HG03432 (cell line): ENCODE measurements at regions not wholly inside any gene's neighbourhood (a gene's known extent, or its start where the extent isn't known, plus 50 kb on each side); places are given as distances from the start of the nearest gene placed in this dataset.
"Not testable (repeated sequence)": the region's sequence is repeated elsewhere in the genome, so short reads cannot be mapped to it uniquely, and the experiment has no call there.

Experiments used
- ATAC-seq: cut with Tn5 transposase; IDR thresholded peaks from one replicate; pipeline ENCODE4 v1.9.1; 2021; ENCODE audit warnings: mild to moderate bottlenecking, moderate library complexity; ENCODE audit not compliant: unreplicated experiment

GRCh38 chr9:29432191-29432590 lies 1858.9 kb upstream of the C9orf72 start:
- no peak for ATAC-seq

- not testable (repeated sequence) for ATAC-seq
These were observed 1859.4 kb upstream of the C9orf72 start for GRCh38 chr9:29432656-29433055.

- ATAC-seq = no peak
These were observed 1862.1 kb upstream of the C9orf72 start for GRCh38 chr9:29435368-29435767.

GRCh38 chr9:29437526-29437925 lies 1864.2 kb upstream of the C9orf72 start:
- no peak for ATAC-seq

GRCh38 chr9:29439961-29440360 lies 1866.7 kb upstream of the C9orf72 start:
- ATAC-seq = no peak

- ATAC-seq = no peak
These were observed 1867.2 kb upstream of the C9orf72 start for GRCh38 chr9:29440449-29440848.

GRCh38 chr9:29445751-29446150 lies 1872.5 kb upstream of the C9orf72 start:
- no peak for ATAC-seq

GRCh38 chr9:29449306-29449705 lies 1876.0 kb upstream of the C9orf72 start:
- ATAC-seq = no peak

- ATAC-seq = not testable (repeated sequence)
These were observed 1877.1 kb upstream of the C9orf72 start for GRCh38 chr9:29450343-29450875.

GRCh38 chr9:29456940-29457339 lies 1883.7 kb upstream of the C9orf72 start:
- ATAC-seq = no peak

- no peak for ATAC-seq
These were observed 1902.2 kb upstream of the C9orf72 start for GRCh38 chr9:29475471-29475870.

- no peak for ATAC-seq
These were observed 1938.4 kb upstream of the C9orf72 start for GRCh38 chr9:29511680-29512079.

- no peak for ATAC-seq
These were observed 1941.1 kb upstream of the C9orf72 start for GRCh38 chr9:29514336-29514735.

- ATAC-seq = no peak
These were observed 1941.6 kb upstream of the C9orf72 start for GRCh38 chr9:29514862-29515261.

- ATAC-seq = no peak
These were observed 1975.2 kb upstream of the C9orf72 start for GRCh38 chr9:29548436-29548835.

- no peak for ATAC-seq
These were observed 1982.2 kb upstream of the C9orf72 start for GRCh38 chr9:29555502-29555901.

- ATAC-seq = no peak
These were observed 1983.0 kb upstream of the C9orf72 start for GRCh38 chr9:29556317-29556716.

- no peak for ATAC-seq
These were observed 1983.5 kb upstream of the C9orf72 start for GRCh38 chr9:29556746-29557145.

- ATAC-seq = no peak
These were observed 1991.3 kb upstream of the C9orf72 start for GRCh38 chr9:29564564-29564963.

GRCh38 chr9:29575219-29575618 lies 2001.9 kb upstream of the C9orf72 start:
- ATAC-seq = no peak

- ATAC-seq = no peak
These were observed 2015.1 kb upstream of the C9orf72 start for GRCh38 chr9:29588361-29588760.

- ATAC-seq = no peak
These were observed 2036.0 kb upstream of the C9orf72 start for GRCh38 chr9:29609282-29609681.

- no peak for ATAC-seq
These were observed 2040.5 kb upstream of the C9orf72 start for GRCh38 chr9:29613773-29614172.
